Brain pericyte (primary cell): ENCODE measurements at regions not wholly inside any gene's neighbourhood (a gene's known extent, or its start where the extent isn't known, plus 50 kb on each side); places are given as distances from the start of the nearest gene placed in this dataset.

ENCODE experiments used
- DNase-seq: peaks from one replicate; pipeline ENCODE4 v3.0.0-alpha.2; 2012; ENCODE audit warnings: low read depth, low spot score

DNA sequence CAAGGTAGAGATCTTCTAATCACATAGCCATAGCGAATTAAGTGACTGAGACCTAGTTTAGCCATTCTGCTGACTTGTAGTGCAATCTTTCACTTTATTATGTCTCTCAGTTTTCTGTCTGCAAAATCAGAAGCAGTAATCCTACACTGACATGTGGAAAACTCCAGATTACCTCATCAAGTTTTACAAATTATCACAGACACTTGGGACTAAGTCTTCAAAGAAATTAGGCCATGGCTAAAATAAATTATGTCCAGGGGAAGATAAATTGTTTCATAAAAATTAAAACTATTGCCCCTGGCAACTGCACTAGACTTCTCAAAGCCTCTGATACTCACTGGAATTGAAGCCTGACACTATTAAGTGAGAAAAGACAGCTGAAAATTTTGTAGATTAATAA, 129.9 kb upstream of the RGMB start:
- DNase-seq: no peak

DNA sequence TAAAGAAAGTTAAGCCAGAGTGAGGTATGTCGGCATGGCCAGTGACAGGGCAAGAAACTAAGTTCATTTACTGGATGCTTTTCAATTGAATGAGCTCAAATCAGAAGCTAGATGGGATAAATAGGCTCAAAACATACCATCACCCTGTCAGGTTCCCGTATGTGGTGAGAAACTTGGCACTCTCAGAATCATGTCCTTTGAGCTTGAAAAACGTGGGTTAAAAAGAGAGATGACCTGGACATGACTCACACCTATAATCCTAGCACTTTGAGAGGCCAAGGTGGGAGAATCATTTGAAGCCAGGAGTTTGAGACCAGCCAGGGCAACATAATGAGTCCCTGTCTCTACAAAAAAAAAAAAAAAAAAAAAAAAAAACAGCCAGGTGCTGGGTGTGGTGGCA, 121.7 kb upstream of the RGMB start:
- no peak for DNase-seq

DNA sequence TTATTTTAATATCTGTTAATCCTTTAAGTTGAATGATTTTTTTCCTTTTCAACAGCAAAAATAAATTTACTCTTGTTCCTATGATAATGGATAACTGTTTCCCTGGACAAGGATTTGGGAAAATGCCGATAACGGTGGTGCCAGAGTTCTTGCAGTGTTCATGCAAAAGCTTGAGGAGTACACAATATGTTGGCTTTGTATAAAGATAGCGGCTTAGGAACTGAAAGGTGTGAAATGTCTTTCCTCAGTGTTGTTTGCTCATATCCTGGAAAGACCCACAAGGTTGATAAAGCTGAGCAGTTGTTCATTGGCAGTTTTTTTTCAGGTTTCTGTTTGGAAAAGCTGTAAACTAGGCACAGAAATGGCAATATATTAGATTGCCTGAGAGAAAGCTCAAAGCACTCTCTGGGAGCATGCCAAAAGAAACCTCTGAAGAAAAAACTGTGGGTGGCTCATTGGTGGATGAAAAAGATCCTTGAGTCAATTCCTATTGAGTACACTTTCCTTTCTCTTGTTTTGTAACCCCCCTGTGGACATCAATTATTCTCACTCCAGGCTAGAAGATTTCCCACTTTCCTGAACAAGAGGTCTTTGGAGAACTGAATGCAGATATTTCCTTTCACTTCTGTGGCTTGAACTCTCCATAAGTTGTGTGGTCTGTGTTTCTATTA, 117.2 kb upstream of the RGMB start:
- peak; percentile 80 for DNase-seq

DNA sequence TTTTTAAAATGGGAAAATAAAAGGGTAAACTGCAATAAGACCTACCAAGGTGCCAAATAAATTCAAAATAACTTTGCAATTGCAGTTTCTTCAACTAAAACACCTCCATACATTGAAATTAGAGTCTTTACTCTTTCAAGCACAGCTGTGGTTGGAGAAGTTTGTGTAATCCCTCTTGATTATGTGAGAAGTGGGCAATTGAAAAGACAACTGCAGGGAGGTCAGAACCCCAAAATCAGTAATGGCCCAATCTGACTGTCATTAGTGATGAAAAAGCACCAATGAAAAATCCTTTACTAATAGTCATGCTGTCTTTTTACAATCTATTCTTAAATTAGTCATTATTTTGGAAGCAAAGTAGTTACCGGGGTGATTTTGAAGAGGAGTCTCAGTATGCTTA, 116.7 kb upstream of the RGMB start:
- DNase-seq: no peak

DNA sequence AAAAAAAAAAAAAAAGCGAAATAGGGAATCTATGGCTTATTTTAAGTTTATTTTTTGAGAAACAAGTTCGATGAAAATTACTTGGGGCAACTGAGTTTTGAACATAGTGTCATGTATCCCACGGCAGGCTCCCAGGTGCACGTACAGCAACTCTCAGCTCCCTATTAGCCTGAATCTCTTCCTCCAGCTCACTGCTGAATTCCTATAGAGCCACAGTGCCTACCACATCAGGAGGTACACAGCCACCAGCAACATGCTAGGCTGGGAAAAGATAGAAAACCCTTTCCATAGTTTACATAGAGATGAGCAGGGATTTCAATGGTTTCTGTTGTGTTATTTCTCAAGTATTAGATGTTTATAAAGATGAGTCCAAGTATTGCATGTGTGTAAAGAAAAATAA, 115.9 kb upstream of the RGMB start:
- no peak for DNase-seq

DNA sequence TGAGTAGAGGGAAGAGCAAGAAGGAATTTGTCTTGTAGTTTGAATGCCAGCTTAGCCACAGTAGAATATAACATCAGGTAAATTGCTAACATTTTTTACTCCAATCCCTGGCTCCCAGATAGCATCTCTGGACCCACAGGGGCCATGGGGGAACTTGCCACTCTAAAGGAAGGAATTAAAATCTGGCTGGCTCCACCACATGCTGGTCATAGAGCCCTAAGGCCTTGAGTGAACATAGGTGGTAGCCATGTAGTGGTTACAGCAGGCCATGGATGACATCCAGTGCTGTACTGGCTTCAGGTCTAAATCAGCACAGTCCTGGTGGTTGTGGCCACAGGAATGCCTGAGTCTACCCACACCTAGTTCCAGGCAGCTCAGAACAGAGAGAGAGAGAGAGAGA, 109.9 kb upstream of the RGMB start:
- DNase-seq: no peak

DNA sequence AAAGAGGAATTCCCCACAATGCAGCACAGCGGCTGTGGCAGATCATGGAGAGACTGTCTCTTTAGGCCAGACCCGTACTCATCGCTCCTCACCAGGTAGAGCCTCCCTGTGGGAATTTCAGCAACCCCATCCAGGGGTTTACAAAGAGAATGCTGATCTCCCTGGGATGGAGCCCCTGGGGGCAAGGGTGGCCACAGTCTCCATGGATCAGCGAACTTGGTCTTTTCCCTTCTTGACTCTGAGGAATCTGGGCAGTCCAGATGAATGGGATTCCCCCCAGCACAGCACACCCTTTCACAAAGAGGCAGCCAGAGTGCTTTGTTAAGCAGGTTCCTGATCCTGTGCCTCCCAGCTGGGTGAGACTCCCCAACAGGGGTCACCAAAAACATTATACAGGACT, 108.7 kb upstream of the RGMB start:
- DNase-seq: no peak

DNA sequence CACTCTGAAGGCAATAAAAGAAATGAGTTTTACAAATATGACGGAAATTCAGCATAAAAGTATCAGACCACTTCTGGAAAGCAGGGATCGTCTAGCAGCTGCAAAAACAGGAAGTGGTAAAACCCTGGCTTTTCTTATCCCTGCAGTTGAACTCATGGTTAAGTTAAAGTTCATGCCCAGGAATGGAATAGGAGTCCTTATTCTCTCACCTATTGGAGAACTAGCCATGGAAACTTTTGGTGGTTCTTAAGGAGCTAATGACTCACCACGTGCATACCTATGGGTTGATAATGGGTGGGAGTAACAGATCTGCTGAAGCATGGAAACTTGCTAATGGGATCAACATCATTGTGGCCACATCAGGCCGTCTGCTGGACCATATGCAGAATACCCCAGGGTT, 93.5 kb upstream of the RGMB start:
- no peak for DNase-seq

DNA sequence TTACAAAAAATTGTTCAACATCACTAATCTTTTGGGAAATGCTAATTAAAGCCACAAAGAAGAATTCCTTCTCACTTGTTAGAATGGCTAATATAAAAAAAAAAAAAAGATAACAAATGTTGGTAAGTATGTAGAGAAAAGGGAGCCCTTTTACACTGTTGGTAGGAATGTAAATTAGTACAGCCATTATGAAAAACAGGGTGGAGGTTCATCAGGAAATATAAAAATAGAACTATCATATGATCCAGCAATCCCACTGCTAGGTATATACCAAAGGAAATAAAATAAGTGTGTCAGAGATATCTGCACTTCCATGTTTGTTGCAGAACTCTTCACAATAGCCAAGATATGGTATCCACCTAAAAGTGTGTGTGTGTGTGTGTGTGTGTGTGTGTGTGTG, 83.5 kb upstream of the RGMB start:
- DNase-seq: no peak

DNA sequence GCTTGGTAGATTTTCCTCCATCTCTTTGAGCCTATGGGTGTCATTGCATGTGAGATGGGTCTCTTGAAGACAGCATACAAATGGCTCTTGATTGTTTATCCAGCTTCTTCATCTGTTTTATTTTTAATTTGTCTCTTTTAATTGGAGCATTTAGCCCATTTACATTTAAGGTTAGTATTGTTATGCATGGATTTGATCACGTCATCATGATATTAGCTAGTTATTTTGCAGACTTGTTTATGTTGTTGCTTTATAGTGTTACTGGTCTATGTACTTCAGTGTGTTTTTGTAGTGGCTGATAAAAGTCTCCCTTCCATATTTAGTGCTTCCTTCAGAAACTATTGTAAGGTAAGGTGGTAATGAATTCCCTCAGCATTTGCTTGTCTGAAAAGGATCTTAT, 78.6 kb upstream of the RGMB start:
- DNase-seq: no peak

DNA sequence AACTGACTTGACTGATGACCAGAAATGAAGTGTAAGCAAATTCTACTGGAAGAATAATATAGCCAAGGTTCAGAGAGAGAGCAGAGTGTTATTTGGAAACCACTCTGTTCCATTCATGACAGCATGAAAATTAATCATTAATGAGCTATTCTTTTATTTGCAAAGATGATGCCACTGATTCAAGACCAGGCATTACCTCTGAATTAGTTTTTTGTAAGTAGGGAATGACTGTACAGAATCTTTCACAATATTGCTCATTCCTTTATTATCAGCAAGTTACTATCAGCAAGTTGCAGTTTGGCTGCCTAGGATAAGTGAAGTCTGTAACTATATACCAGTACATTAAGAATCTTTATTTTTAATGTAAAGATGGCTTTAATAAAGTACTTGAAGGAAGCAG, 75.1 kb upstream of the RGMB start:
- DNase-seq: no peak

DNA sequence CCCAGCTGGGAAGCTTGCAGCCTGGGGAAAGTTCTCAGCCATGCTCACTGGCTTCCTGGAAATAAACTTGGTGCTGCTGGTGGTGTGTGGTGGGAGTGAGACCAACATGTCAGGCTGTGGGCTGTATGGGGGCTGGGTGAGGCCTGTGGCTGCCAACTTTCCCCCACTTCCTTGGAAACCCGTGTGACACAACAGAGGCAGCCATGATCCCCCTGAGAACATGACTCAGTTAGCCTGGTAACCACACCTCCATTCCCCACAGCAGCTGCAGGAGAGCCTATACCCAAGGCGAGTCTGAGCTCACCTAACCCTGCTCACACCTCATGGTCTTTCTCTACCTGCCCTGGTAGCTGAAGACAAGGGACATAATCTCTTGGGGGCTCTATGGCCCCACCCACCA, 72.7 kb upstream of the RGMB start:
- DNase-seq: no peak

DNA sequence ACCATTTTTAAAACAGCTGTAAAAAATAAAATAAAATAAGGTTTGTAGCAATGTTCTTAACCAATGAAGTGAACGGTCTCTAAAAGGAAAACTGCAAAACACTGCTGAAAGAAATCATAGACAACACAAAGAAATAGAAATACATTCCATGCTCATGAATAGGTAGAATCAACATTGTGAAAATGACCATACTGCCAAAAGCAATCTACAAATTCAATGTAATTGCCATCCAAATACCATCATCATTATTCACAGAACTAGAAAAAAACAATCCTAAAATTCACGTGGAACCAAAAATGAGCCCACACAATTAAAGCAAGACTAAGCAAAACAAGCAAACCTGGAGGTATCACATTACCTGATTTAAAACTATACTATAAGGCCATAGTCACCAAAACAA, 67.6 kb upstream of the RGMB start:
- no peak for DNase-seq

DNA sequence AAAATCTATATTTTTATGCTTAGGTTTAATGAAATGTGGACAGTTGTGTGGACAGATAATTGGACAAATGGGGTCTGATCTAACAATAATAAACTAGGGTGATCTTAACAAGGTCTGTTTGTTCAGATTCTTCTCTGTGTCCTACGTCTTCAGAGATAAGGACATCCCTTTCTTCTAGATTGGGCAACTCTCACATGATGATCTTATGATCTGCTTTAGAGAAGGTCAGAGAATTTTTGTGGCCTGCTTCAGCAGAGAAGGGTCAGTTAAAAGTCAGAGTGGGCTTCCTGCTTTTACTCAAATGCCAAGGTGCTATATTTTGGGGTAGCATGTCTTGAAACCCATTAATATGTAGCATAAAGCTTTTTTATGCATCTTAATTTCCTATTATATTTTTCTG, 63.8 kb upstream of the RGMB start:
- no peak for DNase-seq

DNA sequence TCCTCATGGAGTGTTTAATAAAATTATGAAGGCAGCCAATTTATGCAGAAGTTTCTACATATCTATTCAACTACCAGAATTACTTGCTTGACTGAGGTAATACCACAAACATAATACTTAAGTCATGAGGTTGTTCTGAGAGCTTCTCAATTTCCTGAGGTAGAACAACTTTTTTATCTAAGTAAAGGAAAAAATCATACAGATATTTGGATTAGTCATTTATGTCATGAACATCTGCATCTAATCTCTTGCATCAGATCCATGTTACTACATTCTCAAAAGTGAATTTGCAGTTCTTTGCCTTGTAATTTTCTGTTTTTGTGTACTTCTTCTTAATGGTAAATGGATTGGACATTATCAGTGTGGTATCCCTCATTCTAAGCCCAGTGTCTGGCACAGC, 60.4 kb upstream of the RGMB start:
- no peak for DNase-seq

DNA sequence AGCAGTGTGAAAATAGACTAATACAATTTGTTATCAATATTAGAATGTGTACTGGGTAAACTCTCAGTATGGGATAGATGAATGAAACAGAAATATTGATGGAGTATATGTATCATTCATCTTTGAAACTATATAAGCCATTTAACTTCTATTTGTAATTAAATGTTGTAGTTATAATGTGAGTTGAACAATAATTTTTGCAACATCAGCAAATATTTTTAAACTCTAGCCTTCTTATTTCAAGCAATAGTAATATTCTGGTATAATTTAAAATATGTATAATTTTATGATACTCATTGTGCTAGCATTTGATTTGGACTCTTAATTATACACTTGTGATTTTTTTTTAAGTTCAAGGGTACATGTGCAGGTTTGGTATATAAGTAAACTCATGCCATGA, 59.6 kb upstream of the RGMB start:
- no peak for DNase-seq

DNA sequence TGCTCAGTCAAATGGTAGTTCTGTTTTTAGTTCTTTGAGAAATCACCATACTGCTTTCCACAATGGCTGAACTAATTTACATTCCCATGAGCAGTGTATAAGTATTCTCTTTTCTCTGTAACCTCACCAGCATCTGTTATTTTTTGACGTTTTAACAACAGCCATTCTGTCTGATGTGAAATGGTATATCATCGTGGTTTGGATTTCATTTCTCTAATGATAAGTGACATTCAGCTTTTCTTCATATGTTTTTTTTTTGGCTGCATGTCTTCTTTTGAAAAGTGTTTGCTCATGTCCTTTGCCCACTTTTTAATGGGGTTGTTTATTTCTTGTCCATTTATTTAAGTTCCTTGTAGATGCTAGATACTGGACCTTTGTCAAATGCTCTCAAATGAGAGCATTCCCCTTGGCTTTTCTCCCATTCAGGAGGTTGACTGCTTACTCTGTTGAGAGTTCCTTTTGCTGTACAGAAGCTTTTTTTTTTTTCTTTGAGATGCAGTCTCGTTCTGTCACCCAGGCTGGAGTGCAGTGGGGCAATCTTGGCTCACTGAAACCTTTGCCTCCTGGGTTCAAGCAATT, 58.7 kb upstream of the RGMB start:
- no peak for DNase-seq

DNA sequence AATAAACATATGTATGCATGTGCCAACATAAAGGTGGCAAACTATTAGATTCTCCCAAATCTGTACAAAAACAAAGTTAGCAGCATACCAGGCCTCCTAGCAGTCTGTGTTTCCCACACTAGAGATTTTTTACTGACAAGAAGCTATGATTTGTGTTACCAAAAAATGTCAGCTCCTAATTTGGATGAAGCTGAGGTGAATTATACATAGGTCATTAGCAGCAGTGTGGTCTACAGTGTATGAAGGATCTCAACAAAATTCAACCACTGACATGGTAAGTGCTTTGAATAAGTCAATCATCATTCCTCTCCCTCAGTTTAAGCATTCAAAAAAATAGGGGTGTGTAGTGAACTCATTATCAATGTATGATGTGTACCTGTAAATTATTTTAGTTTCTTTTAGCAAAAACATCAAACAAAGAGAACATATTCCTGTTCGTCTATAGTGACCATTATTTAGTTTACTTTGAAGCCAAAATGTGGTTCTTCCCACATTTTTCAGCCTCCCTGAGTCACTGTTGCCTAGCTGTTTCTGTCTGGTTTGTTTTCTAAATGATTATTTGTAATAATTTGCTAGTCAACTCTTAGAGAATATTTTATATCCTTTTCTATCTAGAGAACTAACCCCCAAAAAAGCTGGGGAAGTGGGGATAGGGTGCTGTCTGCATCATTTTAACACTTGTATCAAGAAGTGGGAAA, 52.1 kb upstream of the RGMB start:
- DNase-seq: no peak

DNA sequence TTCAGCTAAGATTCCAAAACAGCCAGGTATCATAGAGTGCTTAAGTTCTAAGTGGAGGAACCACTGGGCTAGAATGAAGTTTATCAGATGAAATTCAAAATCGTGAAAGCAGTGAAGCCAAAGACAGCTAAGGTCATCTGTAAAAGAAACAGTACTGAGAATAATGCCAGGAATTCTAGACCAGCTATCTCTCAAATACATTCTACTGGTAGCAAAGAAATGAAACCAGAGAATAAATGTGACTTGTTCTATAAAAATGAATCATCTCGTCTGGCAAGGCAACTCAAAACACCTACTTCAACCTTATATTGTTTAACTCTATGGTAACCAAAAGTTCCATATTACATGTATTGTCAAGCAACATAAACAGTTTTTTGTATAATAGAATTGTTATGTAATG, 51.3 kb upstream of the RGMB start:
- no peak for DNase-seq

DNA sequence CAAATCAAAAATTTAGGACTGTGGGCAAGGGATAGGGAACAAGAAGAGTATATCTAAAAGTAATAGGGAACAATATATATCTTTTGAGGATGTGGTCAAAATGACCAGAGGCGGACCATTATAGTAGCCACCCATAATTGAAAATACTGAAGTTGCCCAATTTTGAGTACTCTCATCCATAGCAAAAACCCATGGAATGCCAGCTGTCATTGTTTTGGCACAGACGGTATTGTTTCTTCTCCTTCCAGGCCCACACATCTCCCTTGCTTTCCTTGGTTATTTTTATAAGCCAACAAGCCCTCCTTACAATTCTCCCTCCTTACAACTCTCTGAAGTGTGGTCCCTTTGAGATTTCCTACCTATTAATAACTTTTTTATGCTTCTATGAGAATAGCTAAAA, 50.4 kb upstream of the RGMB start:
- DNase-seq: no peak
